K562 (cell line): ENCODE measurements at regions not wholly inside any gene's neighbourhood (a gene's known extent, or its start where the extent isn't known, plus 50 kb on each side); places are given as distances from the start of the nearest gene placed in this dataset.

Source experiments
- ATAC-seq: fragments of 200-7000 bp; cut with Tn5 transposase; 3 replicates; pipeline ENCODE4 v1.9.1; 2020; ENCODE audit warnings: moderate library complexity
- BruUV-seq: library from RNA; stranded (reverse); fragments of 400-500 nt; replicated peaks from 2 replicates; lab custom pipeline; 2021; lab: Mats Ljungman, UMichigan
- CTCF ChIA-PET: fragments of 300-600 bp; formaldehyde crosslinking; extraction: SDS; loops from one replicate; lab custom pipeline; 2021; ENCODE audit warnings: low intra/inter-chr PET ratio; lab: Yijun Ruan, JAX
- POLR2A ChIA-PET: fragments of 300-600, 350-650 bp; sonication (Branson Sonifier 250); formaldehyde crosslinking; extraction: SDS; loops from one replicate; lab custom pipeline; 2021; ENCODE audit warnings: antibody characterized with exemption, inconsistent platforms; lab: Yijun Ruan, JAX
- DNase-seq, 4 experiments: peaks; one replicate each; pipeline versions ENCODE4 v3.0.0 to v3.0.0-alpha.2; 2011 to 2018; ENCODE audit warnings: low spot score in 3 of 4, mixed read lengths in 3 of 4; ENCODE audit errors: extremely low read depth in 1 of 4
- FAIRE-seq: peaks from 2 replicates; lab custom pipeline; 2011; peaks lifted over from hg19 to GRCh38; lab: Jason Lieb, UNC
- H2AFZ ChIP-seq: 2 replicates; pipeline ENCODE4 v1.6.0; 2011; ENCODE audit warnings: low read depth, low read length, control low read depth, inconsistent platforms
- H3K27ac ChIP-seq: fragments of 200-600 bp; 3 replicates; pipeline ENCODE4 v1.8.0; 2011; ENCODE audit warnings: low read depth, mild to moderate bottlenecking, control low read depth, inconsistent platforms, low read length, moderate library complexity, mixed read lengths; ENCODE audit errors: extremely low read depth
- H3K27me3 ChIP-seq, 2 experiments: fragments of 300-600 bp in 1 of 2; 2 replicates in 1 of 2; 3 replicates in 1 of 2; pipeline versions ENCODE4 v1.6.0 to v1.8.0; 2011; ENCODE audit warnings: inconsistent platforms in 2 of 2, low read length in 2 of 2, mild to moderate bottlenecking in 1 of 2, mixed read lengths in 1 of 2, moderate library complexity in 1 of 2; ENCODE audit not compliant: control insufficient read depth in 2 of 2, insufficient read depth in 2 of 2
- H3K36me3 ChIP-seq: fragments of 300-600 bp; 3 replicates; pipeline ENCODE4 v1.8.0; 2011; ENCODE audit warnings: mild to moderate bottlenecking, low read length, inconsistent platforms; ENCODE audit not compliant: control insufficient read depth, insufficient read depth
- H3K4me1 ChIP-seq, 2 experiments: fragments of 200-600 bp in 1 of 2; replicated peaks in 1 of 2; 2 replicates in 1 of 2; 3 replicates in 1 of 2; pipeline versions ENCODE4 v1.5.1 to v1.8.0; 2011; ENCODE audit warnings: inconsistent platforms in 2 of 2, low read length in 2 of 2, mild to moderate bottlenecking in 1 of 2, mixed read lengths in 1 of 2, moderate library complexity in 1 of 2; ENCODE audit not compliant: control insufficient read depth in 2 of 2, insufficient read depth in 2 of 2
- H3K4me2 ChIP-seq: 2 replicates; pipeline ENCODE4 v1.6.1; 2011; ENCODE audit warnings: low read length, control low read depth, inconsistent platforms, mixed read lengths; ENCODE audit not compliant: insufficient read depth
- H3K4me3 ChIP-seq: fragments of 200-600 bp; sonication (generic), shearing (Covaris generic); 2 replicates; pipeline ENCODE4 v1.5.1; 2016; ENCODE audit warnings: control low read depth, inconsistent platforms
- H3K79me2 ChIP-seq: fragments of 200-600 bp; 3 replicates; pipeline ENCODE4 v1.8.0; 2011; ENCODE audit warnings: low read length, inconsistent platforms; ENCODE audit not compliant: control insufficient read depth, insufficient read depth
- H3K9ac ChIP-seq, 2 experiments: 2 replicates each; pipeline versions ENCODE4 v1.6.0 to v1.6.1; 2011; ENCODE audit warnings: low read depth in 2 of 2, low read length in 2 of 2, control low read depth in 1 of 2, inconsistent platforms in 1 of 2, mild to moderate bottlenecking in 1 of 2, mixed read lengths in 1 of 2; ENCODE audit not compliant: insufficient read depth in 1 of 2
- H3K9me1 ChIP-seq: one replicate; pipeline ENCODE4 v1.6.0; 2011; ENCODE audit warnings: inconsistent platforms, mild to moderate bottlenecking, low read length, moderate library complexity; ENCODE audit not compliant: control insufficient read depth, insufficient read depth
- H3K9me3 ChIP-seq: replicated peaks from 2 replicates; pipeline ENCODE4 v1.5.1; 2011; ENCODE audit warnings: low read depth, low read length, inconsistent platforms; ENCODE audit not compliant: control insufficient read depth, insufficient read depth
- H4K20me1 ChIP-seq: replicated peaks from 2 replicates; pipeline ENCODE4 v1.6.1; 2011; ENCODE audit warnings: low read length, inconsistent platforms, mixed read lengths; ENCODE audit not compliant: control insufficient read depth, insufficient read depth
- ADNP ChIP-seq: fragments of 200-800 bp; sonication (Bioruptor generic); IDR thresholded peaks from 2 replicates; pipeline ENCODE4 v1.6.1; 2016; ENCODE audit warnings: missing genetic modification characterization, missing compliant biosample characterization
- BRD9 ChIP-seq: fragments of 450-650 bp; IDR thresholded peaks from 2 replicates; pipeline ENCODE4 v1.6.1; 2018; ENCODE audit warnings: low read depth; ENCODE audit not compliant: partially characterized antibody
- DIDO1 ChIP-seq: fragments of 450-650 bp; IDR thresholded peaks from 2 replicates; pipeline ENCODE4 v1.6.1; 2016; ENCODE audit warnings: low read depth, missing biosample characterization, missing genetic modification characterization
- DLX4 ChIP-seq: fragments of 250-450 bp; sonication (Bioruptor Pico); IDR thresholded peaks from 2 replicates; pipeline ENCODE4 v1.6.1; 2021; ENCODE audit warnings: mild to moderate bottlenecking
- FOXP1 ChIP-seq: sonication (generic); formaldehyde crosslinking; IDR thresholded peaks from 2 replicates; pipeline ENCODE4 v1.8.0; 2022; ENCODE audit warnings: mild to moderate bottlenecking, missing genetic modification reagents
- HCFC1 ChIP-seq: IDR thresholded peaks from 2 replicates; pipeline ENCODE4 v1.6.1; 2012; ENCODE audit warnings: low read depth, low read length, improper control_type of control experiment
- PML ChIP-seq: IDR thresholded peaks from 2 replicates; pipeline ENCODE4 v1.6.1; 2012; ENCODE audit warnings: low read length, inconsistent platforms
- RAD21 ChIP-seq, 2 experiments: fragments of 250-450 bp in 1 of 2; fragments of 450-650 bp in 1 of 2; sonication (Bioruptor Pico) in 1 of 2; formaldehyde crosslinking in 1 of 2; IDR thresholded peaks in 1 of 2; conservative IDR thresholded peaks in 1 of 2; 2 replicates each; pipeline versions ENCODE4 v1.4.0 to v1.8.0; 2020 to 2022; ENCODE audit warnings: mild to moderate bottlenecking in 2 of 2, moderate library complexity in 1 of 2
- RBM39 ChIP-seq: fragments of 200-400 bp; formaldehyde crosslinking; optimal IDR thresholded peaks from 2 replicates; pipeline ENCODE3; 2018; ENCODE audit warnings: low read depth, low read length
- RFX1 ChIP-seq: fragments of 450-650 bp; IDR thresholded peaks from 2 replicates; pipeline ENCODE4 v1.6.1; 2016; ENCODE audit warnings: mild to moderate bottlenecking, moderate library complexity
- TEAD2 ChIP-seq: fragments of 450-650 bp; IDR thresholded peaks from 2 replicates; pipeline ENCODE4 v1.6.1; 2016; ENCODE audit warnings: missing genetic modification characterization, control low read depth, missing compliant biosample characterization
- USF2 ChIP-seq: sonication (generic); formaldehyde crosslinking; IDR thresholded peaks from 2 replicates; pipeline ENCODE4 v1.5.0; 2020; ENCODE audit warnings: missing genetic modification reagents
- ZFX ChIP-seq: sonication (generic); formaldehyde crosslinking; IDR thresholded peaks from 2 replicates; pipeline ENCODE4 v1.8.0; 2022; ENCODE audit warnings: mild to moderate bottlenecking, missing genetic modification reagents, moderate library complexity
- ZNF124 ChIP-seq: sonication (generic); formaldehyde crosslinking; IDR thresholded peaks from 2 replicates; pipeline ENCODE4 v1.8.1; 2022; ENCODE audit warnings: missing genetic modification reagents
- WGBS: fragments of 100-300 bp; shearing (Covaris generic); methylation state at CpG from one replicate; pipeline ENCODE4 v1.1.6; 2016; ENCODE audit warnings: low coverage, mixed read lengths; ENCODE audit not compliant: insufficient coverage; ENCODE audit errors: missing lambda C conversion rate; 5-methylcytosine and 5-hydroxymethylcytosine counted together
- in situ Hi-C: fragments of 300-500 bp; cut with MboI; formaldehyde crosslinking; loops from 4 replicates; pipeline ENCODE4 v1.15.0; 2018; ENCODE audit warnings: inconsistent platforms, mixed read lengths
- intact Hi-C: fragments of 100-400 bp; cut with micrococcal nuclease; formaldehyde crosslinking; loops from 2 replicates; pipeline ENCODE4 v1.14.2; 2022
- TF ChIP-seq, protein P1 (sequence below): fragments of 450-650 bp; formaldehyde crosslinking; IDR thresholded peaks from 2 replicates; pipeline ENCODE4 v1.4.0; 2020; ENCODE audit warnings: mild to moderate bottlenecking, mixed read lengths

DNA sequence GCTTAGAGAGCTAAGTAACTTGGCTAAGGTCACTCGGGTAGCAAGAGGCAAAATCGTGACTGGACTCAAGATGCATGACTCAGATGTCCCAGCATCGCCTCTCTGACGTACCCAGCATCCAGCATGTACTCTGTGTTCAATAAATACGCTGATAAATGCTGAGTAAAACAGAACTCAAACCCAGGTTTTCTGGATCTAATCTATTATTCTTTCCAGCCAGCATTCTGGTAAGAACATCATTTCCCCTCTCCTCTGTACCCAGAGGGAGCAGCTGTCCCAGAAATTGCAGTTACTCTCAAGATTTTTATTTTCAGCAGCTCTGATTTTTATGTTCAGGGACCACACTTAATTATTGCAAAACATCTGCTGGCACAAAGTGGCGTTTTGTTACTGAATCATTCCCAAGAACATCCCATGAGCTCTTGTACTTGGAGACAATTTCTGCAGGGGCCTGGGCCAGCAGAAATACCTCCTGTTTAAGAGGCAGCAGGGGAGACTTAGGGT, 249.0 kb downstream of the PRDM2 start:
- no peak overlapping the region for H3K27ac ChIP-seq
- POLR2A ChIA-PET, result no interaction called here
- 0% methylated on average over 6 of the region's 6 CpGs for WGBS
- no peaks in the 10 kb centered on the region for H3K9me1 ChIP-seq
- H2AFZ ChIP-seq, result no peak overlapping the region
- H3K9me3 ChIP-seq, result no peaks in the 10 kb centered on the region
- CTCF ChIA-PET, result no interaction called here
- peaks cover 0 to 11% of the 10 kb centered on the region in 2 experiments; a peak in 2 of 5 replicates for H3K4me1 ChIP-seq
- FAIRE-seq, result no peak
- intact Hi-C loops (no loop called here), in situ Hi-C loops (no loop called here)
- no peak for DNase-seq
- peaks cover 0 to 8% of the 10 kb centered on the region in 2 experiments; a peak in 2 of 5 replicates for H3K27me3 ChIP-seq
- H4K20me1 ChIP-seq, result no peaks in the 10 kb centered on the region
- H3K79me2 ChIP-seq, result no peaks in the 10 kb centered on the region
- no TSS peak for BruUV-seq
- H3K9ac ChIP-seq, result no peak overlapping the region
- no peaks in the 10 kb centered on the region for H3K36me3 ChIP-seq
- no peak for TF ChIP-seq USF2
- no peak overlapping the region for H3K4me2 ChIP-seq
- ATAC-seq, result no peak
- no peak overlapping the region for H3K4me3 ChIP-seq

DNA sequence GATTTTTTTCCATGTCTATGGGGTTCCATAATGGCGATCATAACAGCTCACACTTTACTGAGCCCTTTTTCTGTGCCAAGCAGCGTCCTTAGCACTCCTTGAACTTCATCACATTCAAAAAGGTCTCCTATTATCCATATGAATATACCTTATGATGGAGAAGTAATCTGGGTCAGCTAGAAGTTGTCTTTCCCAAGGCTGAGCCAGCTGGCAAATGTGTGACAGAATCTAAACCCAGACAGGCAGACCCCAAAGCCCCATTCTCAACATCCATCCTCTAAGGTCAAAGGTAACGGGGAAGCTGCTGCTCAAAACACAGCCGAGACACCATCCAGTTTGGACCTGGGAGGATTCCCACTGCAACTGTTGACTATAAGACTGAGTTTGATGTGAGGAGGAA, 249.6 kb downstream of the PRDM2 start:
- FAIRE-seq, result no peak
- 4% methylated on average over 4 of the region's 4 CpGs for WGBS
- no peak for DNase-seq
- in situ Hi-C loops (no loop called here), intact Hi-C loops (no loop called here)
- Histone ChIP-seq H3K9me1 (no peaks in the 10 kb centered on the region), H3K4me1 (peaks cover 0 to 11% of the 10 kb centered on the region in 2 experiments; a peak in 2 of 5 replicates), H4K20me1 (no peaks in the 10 kb centered on the region), H2AFZ (no peak overlapping the region), H3K27ac (no peak overlapping the region), H3K4me2 (no peak overlapping the region), H3K36me3 (no peaks in the 10 kb centered on the region), H3K9me3 (no peaks in the 10 kb centered on the region), H3K27me3 (peaks cover 0 to 11% of the 10 kb centered on the region in 2 experiments; a peak in 2 of 5 replicates), H3K4me3 (no peak overlapping the region), H3K79me2 (no peaks in the 10 kb centered on the region), H3K9ac (no peak overlapping the region)
- ChIA-PET CTCF (no interaction called here), POLR2A (interaction anchor here (0.7 to 1.2 kb wide), 2 partner anchors 10 to 19 kb away, joined by 3 to 4 read pairs; no protein-coding TSS in a partner anchor)
- ATAC-seq, result no peak
- no TSS peak for BruUV-seq
- no peak for TF ChIP-seq BRD9
- no peak for TF ChIP-seq ZNF124 (CRISPR knock-in tag)
- TF ChIP-seq DIDO1 (tag), result no peak
- TF ChIP-seq TEAD2 (tag), result no peak
- no peak for TF ChIP-seq RBM39
- no peak for TF ChIP-seq DLX4
- no peak for TF ChIP-seq RAD21 (CRISPR knock-in tag; conservative IDR thresholded peaks at IDR 0.05 in 1 of 2, IDR thresholded peaks at IDR 0.05 in 1 of 2)
- TF ChIP-seq ADNP (tag), result no peak
- TF ChIP-seq PML, result no peak
- TF ChIP-seq RFX1, result no peak
- TF ChIP-seq, protein P1, sequence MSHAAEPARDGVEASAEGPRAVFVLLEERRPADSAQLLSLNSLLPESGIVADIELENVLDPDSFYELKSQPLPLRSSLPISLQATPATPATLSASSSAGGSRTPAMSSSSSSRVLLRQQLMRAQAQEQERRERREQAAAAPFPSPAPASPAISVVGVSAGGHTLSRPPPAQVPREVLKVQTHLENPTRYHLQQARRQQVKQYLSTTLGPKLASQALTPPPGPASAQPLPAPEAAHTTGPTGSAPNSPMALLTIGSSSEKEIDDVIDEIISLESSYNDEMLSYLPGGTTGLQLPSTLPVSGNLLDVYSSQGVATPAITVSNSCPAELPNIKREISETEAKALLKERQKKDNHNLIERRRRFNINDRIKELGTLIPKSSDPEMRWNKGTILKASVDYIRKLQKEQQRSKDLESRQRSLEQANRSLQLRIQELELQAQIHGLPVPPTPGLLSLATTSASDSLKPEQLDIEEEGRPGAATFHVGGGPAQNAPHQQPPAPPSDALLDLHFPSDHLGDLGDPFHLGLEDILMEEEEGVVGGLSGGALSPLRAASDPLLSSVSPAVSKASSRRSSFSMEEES (CRISPR knock-in tag), result no peak
- no peak for TF ChIP-seq ZFX (CRISPR knock-in tag)
- no peak for TF ChIP-seq HCFC1
- TF ChIP-seq FOXP1 (CRISPR knock-in tag), result no peak
